Mesenchymal stem cell (in vitro differentiated cells and primary cell): ENCODE measurements at regions not wholly inside any gene's neighbourhood (a gene's known extent, or its start where the extent isn't known, plus 50 kb on each side); places are given as distances from the start of the nearest gene placed in this dataset.

ENCODE experiments used
- DNase-seq: peaks from one replicate; pipeline ENCODE4 v3.0.0-alpha.2; 2013
- H2AFZ ChIP-seq: one replicate; pipeline ENCODE4 v1.6.1; 2013; ENCODE audit warnings: low read depth, mild to moderate bottlenecking, control low read depth, inconsistent platforms, low read length, moderate library complexity
- H2AK5ac ChIP-seq: 2 replicates; pipeline ENCODE4 v1.6.1; 2013; ENCODE audit warnings: low read length, moderate library complexity, mild to moderate bottlenecking, inconsistent platforms; ENCODE audit not compliant: severe bottlenecking
- H2BK120ac ChIP-seq: one replicate; pipeline ENCODE4 v1.6.1; 2013; ENCODE audit warnings: low read depth, mild to moderate bottlenecking, inconsistent platforms, low read length, moderate library complexity
- H2BK12ac ChIP-seq, 2 experiments: one replicate each; pipeline ENCODE4 v1.6.1; 2013; ENCODE audit warnings: inconsistent platforms in 2 of 2, low read length in 2 of 2, mild to moderate bottlenecking in 2 of 2, moderate library complexity in 2 of 2, control low read depth in 1 of 2
- H2BK15ac ChIP-seq: one replicate; pipeline ENCODE4 v1.6.1; 2013; ENCODE audit warnings: mild to moderate bottlenecking, low read depth, inconsistent platforms; ENCODE audit not compliant: poor library complexity, severe bottlenecking
- H2BK5ac ChIP-seq: 2 replicates; pipeline ENCODE4 v1.6.1; 2013; ENCODE audit warnings: low read depth, mild to moderate bottlenecking, low read length, control low read depth, inconsistent platforms; ENCODE audit not compliant: poor library complexity, severe bottlenecking
- H3K14ac ChIP-seq, 2 experiments: one replicate each; pipeline ENCODE4 v1.6.1; 2013; ENCODE audit warnings: inconsistent platforms in 2 of 2, low read length in 2 of 2, control low read depth in 1 of 2, mild to moderate bottlenecking in 1 of 2, moderate library complexity in 1 of 2
- H3K18ac ChIP-seq, 2 experiments: one replicate each; pipeline ENCODE4 v1.6.1; 2013; ENCODE audit warnings: inconsistent platforms in 2 of 2, low read length in 2 of 2, control low read depth in 1 of 2, low read depth in 1 of 2, mild to moderate bottlenecking in 1 of 2
- H3K23ac ChIP-seq, 2 experiments: one replicate each; pipeline ENCODE4 v1.6.1; 2013; ENCODE audit warnings: inconsistent platforms in 2 of 2, low read length in 2 of 2, mild to moderate bottlenecking in 2 of 2, moderate library complexity in 2 of 2, control low read depth in 1 of 2
- H3K27ac ChIP-seq: 2 replicates; pipeline ENCODE4 v1.5.1; 2013; ENCODE audit warnings: mild to moderate bottlenecking, moderate library complexity, low read length, control low read depth, inconsistent platforms; ENCODE audit not compliant: poor library complexity, severe bottlenecking
- H3K27me3 ChIP-seq, 2 experiments: 2 replicates each; pipeline versions ENCODE4 v1.6.1 to v1.7.0; 2013; ENCODE audit warnings: low read length in 2 of 2, mild to moderate bottlenecking in 2 of 2, moderate library complexity in 2 of 2, control low read depth in 1 of 2, inconsistent platforms in 1 of 2; ENCODE audit not compliant: control insufficient read depth in 1 of 2, insufficient read depth in 1 of 2
- H3K36me3 ChIP-seq, 2 experiments: 2 replicates each; pipeline versions ENCODE4 v1.6.1 to v1.7.0; 2013; ENCODE audit warnings: low read length in 2 of 2, control low read depth in 1 of 2, inconsistent platforms in 1 of 2, low read depth in 1 of 2, mild to moderate bottlenecking in 1 of 2; ENCODE audit not compliant: insufficient read depth in 2 of 2, control insufficient read depth in 1 of 2
- H3K4ac ChIP-seq, 2 experiments: one replicate each; pipeline ENCODE4 v1.6.1; 2013; ENCODE audit warnings: inconsistent platforms in 2 of 2, low read length in 2 of 2, mild to moderate bottlenecking in 2 of 2, moderate library complexity in 2 of 2, control low read depth in 1 of 2, low read depth in 1 of 2
- H3K4me1 ChIP-seq: 2 replicates; pipeline ENCODE4 v1.6.1; 2013; ENCODE audit warnings: low read depth, low read length, control low read depth; ENCODE audit not compliant: control insufficient read depth, insufficient read depth
- H3K4me2 ChIP-seq: 2 replicates; pipeline ENCODE4 v1.6.1; 2013; ENCODE audit warnings: low read length, mild to moderate bottlenecking, inconsistent platforms; ENCODE audit not compliant: poor library complexity, severe bottlenecking
- H3K4me3 ChIP-seq, 2 experiments: 2 replicates each; pipeline versions ENCODE4 v1.5.1 to v1.7.0; 2013; ENCODE audit warnings: low read length in 2 of 2, mild to moderate bottlenecking in 2 of 2, control low read depth in 1 of 2, low read depth in 1 of 2; ENCODE audit not compliant: insufficient read depth in 1 of 2
- H3K79me1 ChIP-seq: replicated peaks from 2 replicates; pipeline ENCODE4 v1.6.1; 2013; ENCODE audit warnings: mild to moderate bottlenecking, control low read depth, low read length, inconsistent platforms; ENCODE audit not compliant: poor library complexity, severe bottlenecking
- H3K9ac ChIP-seq: 2 replicates; pipeline ENCODE4 v1.7.0; 2013; ENCODE audit warnings: mild to moderate bottlenecking, low read length, moderate library complexity
- H3K9me3 ChIP-seq: 2 replicates; pipeline ENCODE4 v1.7.0; 2013; ENCODE audit warnings: mild to moderate bottlenecking, low read length; ENCODE audit not compliant: control insufficient read depth
- H4K8ac ChIP-seq: one replicate; pipeline ENCODE4 v1.6.1; 2013; ENCODE audit warnings: inconsistent platforms, mild to moderate bottlenecking, low read length, moderate library complexity
- H4K91ac ChIP-seq: one replicate; pipeline ENCODE4 v1.6.1; 2013; ENCODE audit warnings: mild to moderate bottlenecking, low read length, inconsistent platforms
- whole genome bisulfite sequencing: methylation state at CpG from one replicate; pipeline ENCODE4 v1.1.7; 2013; ENCODE audit warnings: mixed read lengths; 5-methylcytosine and 5-hydroxymethylcytosine counted together

DNA sequence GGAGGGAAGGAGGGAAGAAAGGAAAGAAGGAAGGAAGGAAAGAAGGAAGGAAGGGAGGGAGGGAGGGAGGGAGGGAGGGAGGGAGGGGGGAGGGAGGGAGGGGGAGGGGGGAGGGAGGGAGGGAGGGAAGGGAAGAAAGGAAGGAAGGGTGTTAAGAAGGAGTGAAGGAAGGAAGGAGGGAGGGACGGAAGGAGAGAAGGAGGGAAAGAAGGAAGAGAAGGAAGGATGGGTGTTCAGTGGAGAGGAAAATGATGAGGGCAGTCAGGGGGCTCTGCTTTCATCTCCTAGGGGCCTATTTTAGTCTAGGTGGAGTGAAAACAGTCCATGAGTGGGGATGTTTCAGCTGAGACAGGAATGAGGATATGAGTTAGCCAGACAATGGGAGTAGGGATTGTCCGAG is 357.0 kb upstream of the C16orf82 start:
- Histone ChIP-seq H4K8ac (no peak overlapping the region), H2BK15ac (no peak overlapping the region)

DNA sequence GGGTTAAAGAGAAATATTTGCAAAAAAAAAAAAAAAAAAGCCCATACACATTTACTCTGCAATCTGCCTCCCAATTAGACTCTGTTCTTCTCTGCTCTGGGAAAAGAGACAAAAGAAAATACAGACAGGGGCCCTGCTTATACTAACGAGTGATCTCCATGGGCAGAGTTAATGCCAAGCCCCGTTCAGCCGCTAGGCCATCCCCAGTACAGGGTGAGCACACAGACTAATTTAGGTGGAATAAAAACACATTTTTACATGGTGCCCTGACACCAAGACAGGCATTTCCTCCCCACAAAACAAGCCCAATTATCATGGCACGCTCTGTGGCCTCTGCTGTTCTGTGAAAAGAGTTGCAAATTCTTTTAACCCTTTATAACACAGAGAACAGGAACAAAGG is 356.3 kb upstream of the C16orf82 start:
- no peaks in the 10 kb centered on the region for H3K79me1 ChIP-seq
- no peak overlapping the region for H3K18ac ChIP-seq
- no peak overlapping the region for H2BK15ac ChIP-seq
- no peak overlapping the region for H3K4ac ChIP-seq
- H3K9ac ChIP-seq = no peak overlapping the region
- no peak overlapping the region for H2BK12ac ChIP-seq
- DNase-seq = no peak
- no peak overlapping the region for H3K4me3 ChIP-seq
- no peak overlapping the region for H2AFZ ChIP-seq
- H3K4me1 ChIP-seq = no peaks in the 10 kb centered on the region
- no peaks in the 10 kb centered on the region for H3K36me3 ChIP-seq
- 38% methylated on average over 4 of the region's 4 CpGs for WGBS
- H2BK120ac ChIP-seq = no peak overlapping the region
- no peak overlapping the region for H4K91ac ChIP-seq
- H3K9me3 ChIP-seq = no peaks in the 10 kb centered on the region
- no peak overlapping the region for H3K14ac ChIP-seq
- no peak overlapping the region for H2AK5ac ChIP-seq
- H3K27ac ChIP-seq = no peak overlapping the region
- no peak overlapping the region for H3K23ac ChIP-seq
- no peak overlapping the region for H3K4me2 ChIP-seq
- no peak overlapping the region for H2BK5ac ChIP-seq
- no peak overlapping the region for H4K8ac ChIP-seq
- no peaks in the 10 kb centered on the region for H3K27me3 ChIP-seq

More for the DNA sequence above, 357.0 kb upstream of the C16orf82 start:
- no peak overlapping the region for H3K14ac ChIP-seq
- no peak overlapping the region for H3K9ac ChIP-seq
- no peak overlapping the region for H2BK12ac ChIP-seq
- 88% methylated on average over 2 of the region's 2 CpGs for WGBS
- no peaks in the 10 kb centered on the region for H3K4me1 ChIP-seq
- no peaks in the 10 kb centered on the region for H3K36me3 ChIP-seq
- H3K9me3 ChIP-seq = no peaks in the 10 kb centered on the region
- H3K79me1 ChIP-seq = no peaks in the 10 kb centered on the region
- no peak overlapping the region for H3K4ac ChIP-seq
- no peak for DNase-seq
- no peaks in the 10 kb centered on the region for H3K27me3 ChIP-seq
- no peak overlapping the region for H2BK120ac ChIP-seq
- no peak overlapping the region for H3K4me3 ChIP-seq
- H3K18ac ChIP-seq = no peak overlapping the region
- no peak overlapping the region for H3K27ac ChIP-seq
- no peak overlapping the region for H2BK5ac ChIP-seq
- H4K91ac ChIP-seq = no peak overlapping the region
- H2AK5ac ChIP-seq = no peak overlapping the region
- H3K23ac ChIP-seq = no peak overlapping the region
- H3K4me2 ChIP-seq = no peak overlapping the region
- no peak overlapping the region for H2AFZ ChIP-seq

DNA sequence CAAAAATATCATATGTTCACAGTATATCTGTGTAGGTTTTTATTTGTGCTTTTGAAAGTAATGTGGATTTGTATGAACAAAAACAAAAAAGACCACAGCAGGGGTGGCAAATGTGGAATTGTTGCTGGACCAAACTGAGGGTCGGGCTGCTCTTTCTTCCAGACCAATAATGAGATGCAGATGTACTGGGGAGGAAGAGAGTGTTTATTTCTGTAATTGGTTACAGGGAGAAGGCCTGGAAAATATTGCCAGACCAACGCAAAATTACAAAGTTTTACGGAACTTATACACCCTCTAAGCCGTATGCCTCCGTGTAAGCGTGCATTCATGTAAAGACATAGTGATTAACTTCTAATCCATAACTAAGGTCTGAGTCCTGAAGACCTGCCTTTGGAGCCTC is 353.9 kb upstream of the C16orf82 start:
- H3K79me1 ChIP-seq = no peaks in the 10 kb centered on the region
- no peak overlapping the region for H2AFZ ChIP-seq
- H4K8ac ChIP-seq = no peak overlapping the region
- no peak overlapping the region for H2BK120ac ChIP-seq
- no peak overlapping the region for H2AK5ac ChIP-seq
- H3K18ac ChIP-seq = no peak overlapping the region
- H3K9ac ChIP-seq = no peak overlapping the region
- no peak overlapping the region for H3K4me3 ChIP-seq
- H3K4me2 ChIP-seq = no peak overlapping the region
- H3K9me3 ChIP-seq = no peaks in the 10 kb centered on the region
- 93% methylated on average over 6 of the region's 6 CpGs for WGBS
- H3K4ac ChIP-seq = no peak overlapping the region
- H2BK12ac ChIP-seq = no peak overlapping the region
- no peak overlapping the region for H3K27ac ChIP-seq
- H3K36me3 ChIP-seq = no peaks in the 10 kb centered on the region
- no peak overlapping the region for H4K91ac ChIP-seq
- H3K14ac ChIP-seq = no peak overlapping the region
- no peak overlapping the region for H2BK5ac ChIP-seq
- no peak for DNase-seq
- H3K27me3 ChIP-seq = no peaks in the 10 kb centered on the region
- no peak overlapping the region for H3K23ac ChIP-seq
- no peak overlapping the region for H2BK15ac ChIP-seq
- H3K4me1 ChIP-seq = no peaks in the 10 kb centered on the region

DNA sequence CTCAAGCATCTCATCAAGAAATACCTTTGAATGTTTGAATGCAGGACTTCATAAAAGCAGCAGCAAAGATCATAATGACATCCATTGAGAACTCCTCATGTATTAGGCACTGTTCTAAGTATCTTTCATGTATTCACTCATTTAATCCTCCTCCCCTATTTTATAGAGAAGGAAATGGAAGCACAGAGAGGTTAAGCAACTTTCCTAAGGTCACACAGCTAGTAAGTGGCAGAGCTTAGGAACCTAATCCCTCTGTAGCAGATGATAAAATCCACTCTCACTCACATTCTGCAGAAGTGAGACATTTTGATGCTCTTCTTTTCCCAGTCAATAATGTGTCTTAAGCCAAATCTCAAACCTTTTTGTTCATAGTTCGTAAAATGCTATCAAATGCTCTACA is 350.8 kb upstream of the C16orf82 start:
- no peak overlapping the region for H2BK120ac ChIP-seq
- H2BK15ac ChIP-seq = no peak overlapping the region
- no peak overlapping the region for H3K14ac ChIP-seq
- H3K4me3 ChIP-seq = no peak overlapping the region
- H3K4me2 ChIP-seq = no peak overlapping the region
- WGBS = 73% methylated on average over 1 of the region's 1 CpG
- no peak overlapping the region for H3K27ac ChIP-seq
- no peak overlapping the region for H2BK5ac ChIP-seq
- no peak overlapping the region for H3K18ac ChIP-seq
- H3K9ac ChIP-seq = no peak overlapping the region
- H3K9me3 ChIP-seq = no peaks in the 10 kb centered on the region
- H3K36me3 ChIP-seq = no peaks in the 10 kb centered on the region
- H3K27me3 ChIP-seq = no peaks in the 10 kb centered on the region
- no peak for DNase-seq
- no peak overlapping the region for H2BK12ac ChIP-seq
- H3K79me1 ChIP-seq = no peaks in the 10 kb centered on the region
- no peak overlapping the region for H3K23ac ChIP-seq
- no peak overlapping the region for H2AFZ ChIP-seq
- H3K4ac ChIP-seq = no peak overlapping the region
- H3K4me1 ChIP-seq = no peaks in the 10 kb centered on the region
- no peak overlapping the region for H4K8ac ChIP-seq
- no peak overlapping the region for H2AK5ac ChIP-seq
- no peak overlapping the region for H4K91ac ChIP-seq
